Smooth muscle cell (in vitro differentiated cells): ENCODE measurements at regions not wholly inside any gene's neighbourhood (a gene's known extent, or its start where the extent isn't known, plus 50 kb on each side); places are given as distances from the start of the nearest gene placed in this dataset.

Experiments
- DNase-seq: peaks from one replicate; lab custom pipeline; 2025; ENCODE audit not compliant: unreplicated experiment; lab: John Stamatoyannopoulos, UW
- H2AFZ ChIP-seq: fragments of 200-600 bp; sonication (generic); 2 replicates; pipeline ENCODE4 v1.6.0; 2016; ENCODE audit warnings: antibody characterized with exemption, low read depth, mild to moderate bottlenecking
- H3F3A ChIP-seq: fragments of 200-600 bp; sonication (generic); 2 replicates; pipeline ENCODE4 v1.6.0; 2017; ENCODE audit warnings: antibody characterized with exemption, low read depth
- H3K27ac ChIP-seq: fragments of 200-600 bp; sonication (generic); 2 replicates; pipeline ENCODE4 v1.5.1; 2016; ENCODE audit warnings: low read depth, mild to moderate bottlenecking
- H3K27me3 ChIP-seq: fragments of 200-600 bp; sonication (generic); 2 replicates; pipeline ENCODE4 v1.6.1; 2016; ENCODE audit warnings: low read depth, mild to moderate bottlenecking
- H3K36me3 ChIP-seq: fragments of 200-600 bp; sonication (generic); 2 replicates; pipeline ENCODE4 v1.5.1; 2016; ENCODE audit warnings: low read depth
- H3K4me1 ChIP-seq: fragments of 200-600 bp; sonication (generic); 2 replicates; pipeline ENCODE4 v1.5.1; 2016; ENCODE audit warnings: low read depth
- H3K4me2 ChIP-seq: fragments of 200-600 bp; sonication (generic); 2 replicates; pipeline ENCODE4 v1.6.0; 2016; ENCODE audit warnings: mild to moderate bottlenecking
- H3K4me3 ChIP-seq: fragments of 200-600 bp; sonication (generic); 2 replicates; pipeline ENCODE4 v1.5.1; 2016; ENCODE audit warnings: mild to moderate bottlenecking
- H3K79me2 ChIP-seq: fragments of 200-600 bp; sonication (generic); 2 replicates; pipeline ENCODE4 v1.6.0; 2016; ENCODE audit warnings: low read depth, mild to moderate bottlenecking
- H3K9ac ChIP-seq: fragments of 200-600 bp; sonication (generic); 2 replicates; pipeline ENCODE4 v1.6.0; 2016; ENCODE audit warnings: low read depth
- H3K9me3 ChIP-seq: fragments of 200-600 bp; sonication (generic); replicated peaks from 2 replicates; pipeline ENCODE4 v1.5.1; 2016; ENCODE audit warnings: low read depth
- H4K20me1 ChIP-seq: fragments of 200-600 bp; sonication (generic); 2 replicates; pipeline ENCODE4 v1.6.0; 2016; ENCODE audit warnings: low read depth
- WGBS: methylation state at CpG from one replicate; pipeline ENCODE4 v1.1.7; 2016; ENCODE audit warnings: low lambda C conversion rate; 5-methylcytosine and 5-hydroxymethylcytosine counted together
- TF ChIP-seq, protein P1 (sequence below): fragments of 200-600 bp; sonication (generic); IDR thresholded peaks from 2 replicates; pipeline ENCODE4 v1.5.1; 2017; ENCODE audit warnings: borderline replicate concordance, mild to moderate bottlenecking, antibody characterized with exemption; ENCODE audit not compliant: insufficient read depth, poor library complexity, severe bottlenecking

DNA sequence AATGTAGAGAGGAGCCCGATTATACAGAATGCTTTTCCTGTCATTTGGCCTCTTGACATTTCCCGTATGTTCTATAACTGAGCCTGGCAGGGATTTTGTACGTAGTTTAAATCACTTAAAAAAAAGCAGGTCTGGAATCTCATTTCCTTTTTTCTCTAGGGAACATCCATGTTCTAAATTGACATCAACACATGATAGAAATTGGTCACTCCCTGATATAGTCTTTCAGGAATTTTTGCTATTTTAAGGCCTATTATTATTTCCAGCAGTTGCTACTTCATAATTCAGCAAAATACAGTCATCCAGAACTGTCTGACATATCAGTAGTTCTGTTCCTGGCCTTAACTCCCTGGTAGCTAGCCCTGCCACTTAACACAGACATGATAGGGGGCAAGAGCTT, 565.7 kb upstream of the ZEB2 start:
- Histone ChIP-seq H4K20me1 (no peaks in the 10 kb centered on the region), H2AFZ (peak overlapping the region; percentile 54), H3K9me3 (no peaks in the 10 kb centered on the region), H3K4me1 (no peaks in the 10 kb centered on the region), H3K4me2 (no peak overlapping the region), H3K9ac (no peak overlapping the region), H3K27me3 (no peaks in the 10 kb centered on the region), H3F3A (no peaks in the 10 kb centered on the region), H3K4me3 (no peak overlapping the region), H3K79me2 (no peaks in the 10 kb centered on the region), H3K27ac (peak overlapping the region; percentile 15), H3K36me3 (no peaks in the 10 kb centered on the region)
- TF ChIP-seq, protein P1, sequence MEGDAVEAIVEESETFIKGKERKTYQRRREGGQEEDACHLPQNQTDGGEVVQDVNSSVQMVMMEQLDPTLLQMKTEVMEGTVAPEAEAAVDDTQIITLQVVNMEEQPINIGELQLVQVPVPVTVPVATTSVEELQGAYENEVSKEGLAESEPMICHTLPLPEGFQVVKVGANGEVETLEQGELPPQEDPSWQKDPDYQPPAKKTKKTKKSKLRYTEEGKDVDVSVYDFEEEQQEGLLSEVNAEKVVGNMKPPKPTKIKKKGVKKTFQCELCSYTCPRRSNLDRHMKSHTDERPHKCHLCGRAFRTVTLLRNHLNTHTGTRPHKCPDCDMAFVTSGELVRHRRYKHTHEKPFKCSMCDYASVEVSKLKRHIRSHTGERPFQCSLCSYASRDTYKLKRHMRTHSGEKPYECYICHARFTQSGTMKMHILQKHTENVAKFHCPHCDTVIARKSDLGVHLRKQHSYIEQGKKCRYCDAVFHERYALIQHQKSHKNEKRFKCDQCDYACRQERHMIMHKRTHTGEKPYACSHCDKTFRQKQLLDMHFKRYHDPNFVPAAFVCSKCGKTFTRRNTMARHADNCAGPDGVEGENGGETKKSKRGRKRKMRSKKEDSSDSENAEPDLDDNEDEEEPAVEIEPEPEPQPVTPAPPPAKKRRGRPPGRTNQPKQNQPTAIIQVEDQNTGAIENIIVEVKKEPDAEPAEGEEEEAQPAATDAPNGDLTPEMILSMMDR, result no peak
- DNase-seq, result no peak
- 52% methylated on average over 3 of the region's 3 CpGs for WGBS

DNA sequence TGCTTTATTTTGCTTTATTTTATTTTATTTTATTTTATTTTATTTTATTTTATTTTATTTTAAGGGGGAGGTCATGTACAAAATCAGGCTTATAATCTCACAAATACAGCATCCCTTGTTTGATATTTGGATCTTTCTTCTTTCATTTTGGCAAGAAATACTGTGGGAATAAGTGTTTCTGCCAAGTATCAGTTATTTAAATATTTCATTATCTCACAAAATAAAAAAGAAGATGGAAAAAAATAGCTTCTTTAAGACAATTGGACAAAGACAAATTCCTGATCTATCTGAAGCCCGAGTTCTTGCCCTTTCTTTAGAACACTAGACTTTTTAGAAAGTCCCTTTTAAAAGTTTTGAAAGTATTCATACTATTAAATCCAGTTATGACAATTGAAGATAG, 560.5 kb upstream of the ZEB2 start:
- no peak overlapping the region for H3K27ac ChIP-seq
- 91% methylated on average over 1 of the region's 1 CpG for WGBS
- no peak for DNase-seq
- no peaks in the 10 kb centered on the region for H4K20me1 ChIP-seq
- H3F3A ChIP-seq, result no peaks in the 10 kb centered on the region
- no peaks in the 10 kb centered on the region for H3K79me2 ChIP-seq
- no peak overlapping the region for H3K4me3 ChIP-seq
- H3K4me2 ChIP-seq, result no peak overlapping the region
- no peak overlapping the region for H3K9ac ChIP-seq
- TF ChIP-seq, protein P1, result no peak
- no peaks in the 10 kb centered on the region for H3K36me3 ChIP-seq
- no peak overlapping the region for H2AFZ ChIP-seq
- H3K27me3 ChIP-seq, result no peaks in the 10 kb centered on the region
- no peaks in the 10 kb centered on the region for H3K9me3 ChIP-seq
- H3K4me1 ChIP-seq, result no peaks in the 10 kb centered on the region

DNA sequence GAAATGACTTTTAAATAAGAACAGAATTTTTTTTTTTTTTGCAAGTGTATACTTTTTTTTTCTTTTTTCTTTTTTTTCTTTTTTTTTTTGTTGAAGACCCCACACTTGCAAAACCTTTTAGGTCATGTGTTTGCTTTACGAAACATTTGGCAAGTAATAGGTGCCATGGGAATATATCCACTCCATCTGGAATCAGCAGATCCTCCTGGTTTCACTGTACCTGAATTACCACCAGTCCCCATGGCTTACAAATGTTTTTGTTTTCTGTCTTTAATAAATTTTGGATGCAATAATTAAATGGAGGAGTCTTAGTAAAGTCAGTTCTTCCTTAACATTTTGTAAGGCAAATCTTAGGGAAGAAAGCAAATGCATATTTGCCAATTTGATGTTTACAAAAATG, 559.7 kb upstream of the ZEB2 start:
- H3K9ac ChIP-seq, result no peak overlapping the region
- H3K79me2 ChIP-seq, result no peaks in the 10 kb centered on the region
- no peaks in the 10 kb centered on the region for H4K20me1 ChIP-seq
- WGBS, result 95% methylated on average over 1 of the region's 1 CpG
- H3K27ac ChIP-seq, result no peak overlapping the region
- no peak for DNase-seq
- no peaks in the 10 kb centered on the region for H3K27me3 ChIP-seq
- H2AFZ ChIP-seq, result no peak overlapping the region
- no peaks in the 10 kb centered on the region for H3K9me3 ChIP-seq
- no peaks in the 10 kb centered on the region for H3K4me1 ChIP-seq
- H3K4me2 ChIP-seq, result no peak overlapping the region
- no peak overlapping the region for H3K4me3 ChIP-seq
- no peaks in the 10 kb centered on the region for H3K36me3 ChIP-seq
- no peaks in the 10 kb centered on the region for H3F3A ChIP-seq
- TF ChIP-seq, protein P1, result no peak

DNA sequence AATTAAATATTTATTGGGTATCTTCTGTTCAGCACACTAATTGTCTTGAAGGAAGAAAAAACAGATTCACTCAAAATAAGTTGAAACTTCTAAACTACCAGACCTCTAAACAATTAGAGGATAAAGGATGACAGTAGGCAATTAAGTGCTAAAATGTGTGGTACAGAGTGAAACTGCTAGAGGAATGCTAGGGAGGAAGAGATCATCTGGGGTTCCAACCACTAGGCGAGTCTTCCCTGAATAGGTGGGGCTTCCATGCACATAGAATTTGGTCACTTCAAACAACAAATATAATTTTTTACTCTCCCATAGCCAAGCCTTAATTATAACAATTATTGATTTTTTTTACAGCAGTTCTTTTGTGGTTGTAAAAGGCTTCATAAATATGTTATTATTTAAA, 559.0 kb upstream of the ZEB2 start:
- Histone ChIP-seq H3K27ac (no peak overlapping the region), H3K9ac (no peak overlapping the region), H2AFZ (no peak overlapping the region), H3K4me1 (no peaks in the 10 kb centered on the region), H3K4me3 (no peak overlapping the region), H4K20me1 (no peaks in the 10 kb centered on the region), H3K27me3 (no peaks in the 10 kb centered on the region), H3F3A (no peaks in the 10 kb centered on the region), H3K36me3 (no peaks in the 10 kb centered on the region), H3K79me2 (no peaks in the 10 kb centered on the region), H3K4me2 (no peak overlapping the region), H3K9me3 (no peaks in the 10 kb centered on the region)
- 87% methylated on average over 1 of the region's 1 CpG for WGBS
- TF ChIP-seq, protein P1, result no peak
- DNase-seq, result no peak
